H1 (cell line): ENCODE measurements at regions not wholly inside any gene's neighbourhood (a gene's known extent, or its start where the extent isn't known, plus 50 kb on each side); places are given as distances from the start of the nearest gene placed in this dataset.

Experiments
- TF ChIP-seq, protein P1 (sequence below): IDR thresholded peaks from 2 replicates; pipeline ENCODE4 v1.6.1; 2012; ENCODE audit warnings: inconsistent platforms

DNA sequence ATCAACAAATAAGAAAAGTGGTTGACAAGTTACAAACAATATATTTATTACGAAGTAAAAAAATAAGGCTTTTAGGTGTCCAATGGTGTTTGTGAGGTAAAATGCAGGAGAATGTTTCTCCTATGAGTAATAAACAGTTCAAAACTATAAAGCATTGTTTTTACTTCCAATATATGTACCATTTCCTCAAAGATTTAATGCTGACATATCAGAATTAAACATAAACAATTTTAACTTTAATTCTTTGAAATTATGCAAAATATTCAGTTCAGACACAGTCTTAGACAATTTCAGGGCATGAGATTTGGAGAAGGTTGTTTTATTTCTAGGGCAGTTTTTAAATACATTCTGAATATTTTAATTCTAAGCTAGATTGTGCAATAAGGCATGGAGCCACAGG is 602.5 kb upstream of the DPPA4 start (continued):
- TF ChIP-seq, protein P1, sequence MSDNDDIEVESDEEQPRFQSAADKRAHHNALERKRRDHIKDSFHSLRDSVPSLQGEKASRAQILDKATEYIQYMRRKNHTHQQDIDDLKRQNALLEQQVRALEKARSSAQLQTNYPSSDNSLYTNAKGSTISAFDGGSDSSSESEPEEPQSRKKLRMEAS = no peak
